ENCODE measurements at regions not wholly inside any gene's neighbourhood (a gene's known extent, or its start where the extent isn't known, plus 50 kb on each side); places are given as distances from the start of the nearest gene placed in this dataset.

- no peak for TF ChIP-seq CTCF (IDR thresholded peaks at IDR 0.05; ENCODE audit: insufficient read depth, low read depth, low read length)
- no peak for TF ChIP-seq EZH2 (IDR thresholded peaks at IDR 0.05; ENCODE audit: insufficient read depth, low read length)
Measured at GRCh38 chr9:88740844-88741243, 205.9 kb downstream of the NXNL2 start.

All from astrocyte (in vitro differentiated cells and primary cell).